Tibial artery (tissue), 4 donors: ENCODE measurements at regions not wholly inside any gene's neighbourhood (a gene's known extent, or its start where the extent isn't known, plus 50 kb on each side); places are given as distances from the start of the nearest gene placed in this dataset.

Experiments
- DNase-seq, 2 donors: peaks; one replicate each; pipeline ENCODE4 v3.0.0-alpha.2; 2019
- H3K27ac ChIP-seq, 2 donors: fragments of 200-600 bp; sonication (generic) in 1 of 2; 1 replicate in 1 of 2; 2 replicates in 1 of 2; pipeline ENCODE4 v1.5.1; 2018 to 2019; ENCODE audit warnings: mild to moderate bottlenecking in 1 of 2
- H3K27me3 ChIP-seq, 2 donors: fragments of 200-600 bp; sonication (generic) in 1 of 2; one replicate each; pipeline versions ENCODE4 v1.5.1 to v1.6.0; 2016 to 2019
- H3K36me3 ChIP-seq, 3 donors: fragments of 200-600 bp; sonication (generic) in 2 of 3; one replicate each; pipeline ENCODE4 v1.5.1; 2016 to 2019; ENCODE audit warnings: mild to moderate bottlenecking in 2 of 3
- H3K4me1 ChIP-seq, 4 donors: fragments of 200-600 bp; sonication (generic) in 2 of 4; 1 replicate in 3 of 4; 2 replicates in 1 of 4; pipeline ENCODE4 v1.5.1; 2016 to 2019
- H3K4me3 ChIP-seq, 2 donors: fragments of 200-600 bp; sonication (generic) in 1 of 2; 1 replicate in 1 of 2; 2 replicates in 1 of 2; pipeline ENCODE4 v1.5.1; 2018 to 2019; ENCODE audit warnings: mild to moderate bottlenecking in 2 of 2
- H3K9me3 ChIP-seq, 3 donors: fragments of 200-600 bp; sonication (generic) in 1 of 3; one replicate each; pipeline ENCODE4 v1.5.1; 2016 to 2019
- CTCF ChIP-seq, 2 experiments: fragments of 200-600 bp in 1 of 2; fragments of 450-650 bp in 1 of 2; IDR thresholded peaks; one replicate each; pipeline ENCODE4 v1.5.1; 2017 to 2019; ENCODE audit warnings: antibody characterized with exemption in 2 of 2, mild to moderate bottlenecking in 1 of 2, moderate library complexity in 1 of 2
- intact Hi-C: fragments of 100-400 bp; cut with DNase I; formaldehyde crosslinking; loops from one replicate; pipeline ENCODE4 v1.15.0; 2023; ENCODE audit warnings: low total_unique reads

- H3K4me3 ChIP-seq, result no peak overlapping the region
- no peaks in the 10 kb centered on the region for H3K9me3 ChIP-seq
- H3K27ac ChIP-seq, result no peak overlapping the region
- H3K36me3 ChIP-seq, result no peaks in the 10 kb centered on the region
- no peak for TF ChIP-seq CTCF (IDR thresholded peaks at IDR 0.05)
- H3K27me3 ChIP-seq, result no peaks in the 10 kb centered on the region
- DNase-seq, result no peak
- no peaks in the 10 kb centered on the region for H3K4me1 ChIP-seq
- intact Hi-C loops, result no loop called here
Measured at GRCh38 chr2:128980475-128980874, 661.8 kb upstream of the HS6ST1 start.

- no peak for DNase-seq
- TF ChIP-seq CTCF (IDR thresholded peaks at IDR 0.05), result no peak
- no peaks in the 10 kb centered on the region for H3K9me3 ChIP-seq
- no peaks in the 10 kb centered on the region for H3K36me3 ChIP-seq
- intact Hi-C loops, result no loop called here
- H3K4me3 ChIP-seq, result no peak overlapping the region
- H3K4me1 ChIP-seq, result no peaks in the 10 kb centered on the region
- H3K27ac ChIP-seq, result no peak overlapping the region
- H3K27me3 ChIP-seq, result no peaks in the 10 kb centered on the region
Measured at GRCh38 chr2:128981353-128981752, 662.7 kb upstream of the HS6ST1 start.

GRCh38 chr2:128982001-128982400 lies 663.3 kb upstream of the HS6ST1 start:
- DNase-seq, result no peak
- no peak overlapping the region for H3K27ac ChIP-seq
- no peaks in the 10 kb centered on the region for H3K4me1 ChIP-seq
- no peaks in the 10 kb centered on the region for H3K27me3 ChIP-seq
- H3K4me3 ChIP-seq, result no peak overlapping the region
- H3K9me3 ChIP-seq, result no peaks in the 10 kb centered on the region
- H3K36me3 ChIP-seq, result no peaks in the 10 kb centered on the region
- intact Hi-C loops, result no loop called here
- no peak for TF ChIP-seq CTCF (IDR thresholded peaks at IDR 0.05)

GRCh38 chr2:128982670-128983069 lies 664.0 kb upstream of the HS6ST1 start:
- no peak overlapping the region for H3K4me3 ChIP-seq
- H3K27me3 ChIP-seq, result no peaks in the 10 kb centered on the region
- TF ChIP-seq CTCF (IDR thresholded peaks at IDR 0.05), result no peak
- no peak overlapping the region for H3K27ac ChIP-seq
- no peaks in the 10 kb centered on the region for H3K36me3 ChIP-seq
- intact Hi-C loops, result no loop called here
- DNase-seq, result no peak
- H3K4me1 ChIP-seq, result no peaks in the 10 kb centered on the region
- no peaks in the 10 kb centered on the region for H3K9me3 ChIP-seq

GRCh38 chr2:128983094-128983493 lies 664.4 kb upstream of the HS6ST1 start:
- H3K36me3 ChIP-seq, result no peaks in the 10 kb centered on the region
- intact Hi-C loops, result no loop called here
- H3K4me1 ChIP-seq, result no peaks in the 10 kb centered on the region
- H3K4me3 ChIP-seq, result no peak overlapping the region
- no peaks in the 10 kb centered on the region for H3K9me3 ChIP-seq
- H3K27me3 ChIP-seq, result no peaks in the 10 kb centered on the region
- no peak overlapping the region for H3K27ac ChIP-seq
- TF ChIP-seq CTCF (IDR thresholded peaks at IDR 0.05), result no peak
- DNase-seq, result no peak

GRCh38 chr2:128984081-128984480 lies 665.4 kb upstream of the HS6ST1 start:
- Histone ChIP-seq H3K27me3 (no peaks in the 10 kb centered on the region), H3K36me3 (no peaks in the 10 kb centered on the region), H3K9me3 (no peaks in the 10 kb centered on the region), H3K27ac (no peak overlapping the region), H3K4me3 (no peak overlapping the region), H3K4me1 (no peaks in the 10 kb centered on the region)
- intact Hi-C loops, result no loop called here
- no peak for DNase-seq
- TF ChIP-seq CTCF (IDR thresholded peaks at IDR 0.05), result no peak
